ENCODE measurements at regions not wholly inside any gene's neighbourhood (a gene's known extent, or its start where the extent isn't known, plus 50 kb on each side); places are given as distances from the start of the nearest gene placed in this dataset.

DNA sequence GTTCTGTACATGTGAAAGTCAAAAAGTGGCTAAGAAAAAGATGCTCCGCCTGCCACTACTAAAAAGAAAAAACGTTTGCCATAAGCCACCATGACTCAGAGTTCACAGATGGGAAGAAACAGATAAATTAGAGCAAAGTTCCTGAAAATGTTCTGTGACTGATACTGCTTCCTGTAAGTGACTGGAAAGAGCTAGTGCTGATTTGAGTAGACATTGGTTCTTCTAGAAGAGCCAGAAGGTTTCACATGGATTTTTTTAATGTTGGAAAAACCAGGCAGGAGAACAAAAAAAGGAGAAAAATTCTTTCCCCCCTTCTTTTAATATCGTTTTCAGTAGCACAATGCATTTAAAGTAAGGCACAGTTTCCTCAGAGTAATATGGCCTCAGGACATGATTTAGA, 221.4 kb downstream of the HLX start:
- H3K4me1 ChIP-seq (ENCODE audit: insufficient read depth, low read length): peaks cover 8% of the 10 kb centered on the region
- peaks cover 35% of the 10 kb centered on the region for H3K4me1 Mint-ChIP-seq (ENCODE audit: low read depth, unreplicated experiment)
- no peak overlapping the region for H3K4me3 ChIP-seq (ENCODE audit: insufficient read depth, low read depth, low read length)
- H3K9me3 ChIP-seq (ENCODE audit: insufficient read depth, low read depth, low read length): peaks cover 7% of the 10 kb centered on the region
- peaks cover 8% of the 10 kb centered on the region for H3K36me3 Mint-ChIP-seq (ENCODE audit: low read depth, unreplicated experiment)
- peak overlapping the region; percentile 29 for H3K27ac Mint-ChIP-seq (ENCODE audit: unreplicated experiment)
- no peak overlapping the region for H2AFZ ChIP-seq (ENCODE audit: low read depth, low read length)
- no peaks in the 10 kb centered on the region for H3K27me3 ChIP-seq (ENCODE audit: insufficient read depth, low read length)
- peaks cover 22% of the 10 kb centered on the region for H3K9me3 Mint-ChIP-seq (ENCODE audit: unreplicated experiment)
- no peaks in the 10 kb centered on the region for H3K36me3 ChIP-seq (ENCODE audit: insufficient read depth, low read length)
- no peak for TF ChIP-seq EZH2 (IDR thresholded peaks at IDR 0.05; ENCODE audit: insufficient read depth, low read length)
- TF ChIP-seq, protein P1, sequence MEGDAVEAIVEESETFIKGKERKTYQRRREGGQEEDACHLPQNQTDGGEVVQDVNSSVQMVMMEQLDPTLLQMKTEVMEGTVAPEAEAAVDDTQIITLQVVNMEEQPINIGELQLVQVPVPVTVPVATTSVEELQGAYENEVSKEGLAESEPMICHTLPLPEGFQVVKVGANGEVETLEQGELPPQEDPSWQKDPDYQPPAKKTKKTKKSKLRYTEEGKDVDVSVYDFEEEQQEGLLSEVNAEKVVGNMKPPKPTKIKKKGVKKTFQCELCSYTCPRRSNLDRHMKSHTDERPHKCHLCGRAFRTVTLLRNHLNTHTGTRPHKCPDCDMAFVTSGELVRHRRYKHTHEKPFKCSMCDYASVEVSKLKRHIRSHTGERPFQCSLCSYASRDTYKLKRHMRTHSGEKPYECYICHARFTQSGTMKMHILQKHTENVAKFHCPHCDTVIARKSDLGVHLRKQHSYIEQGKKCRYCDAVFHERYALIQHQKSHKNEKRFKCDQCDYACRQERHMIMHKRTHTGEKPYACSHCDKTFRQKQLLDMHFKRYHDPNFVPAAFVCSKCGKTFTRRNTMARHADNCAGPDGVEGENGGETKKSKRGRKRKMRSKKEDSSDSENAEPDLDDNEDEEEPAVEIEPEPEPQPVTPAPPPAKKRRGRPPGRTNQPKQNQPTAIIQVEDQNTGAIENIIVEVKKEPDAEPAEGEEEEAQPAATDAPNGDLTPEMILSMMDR (IDR thresholded peaks at IDR 0.05; ENCODE audit: insufficient read depth, low read depth, low read length): no peak
- H3K27ac ChIP-seq (ENCODE audit: low read depth, low read length): no peak overlapping the region
- peak; percentile 34 for FAIRE-seq
- no peaks in the 10 kb centered on the region for H4K20me1 ChIP-seq (ENCODE audit: insufficient read depth, low read length)
- H3K4me2 ChIP-seq (ENCODE audit: low read length): no peak overlapping the region
- H3K9ac ChIP-seq (ENCODE audit: low read length): no peak overlapping the region
- peaks cover 3% of the 10 kb centered on the region for H3K27me3 Mint-ChIP-seq (ENCODE audit: low read depth, unreplicated experiment)
- no peak overlapping the region for H3K4me3 Mint-ChIP-seq (ENCODE audit: unreplicated experiment)
- H3K79me2 ChIP-seq (ENCODE audit: insufficient read depth, low read length): no peaks in the 10 kb centered on the region
- DNase-seq (ENCODE audit: low read depth): peak; percentile 90

DNA sequence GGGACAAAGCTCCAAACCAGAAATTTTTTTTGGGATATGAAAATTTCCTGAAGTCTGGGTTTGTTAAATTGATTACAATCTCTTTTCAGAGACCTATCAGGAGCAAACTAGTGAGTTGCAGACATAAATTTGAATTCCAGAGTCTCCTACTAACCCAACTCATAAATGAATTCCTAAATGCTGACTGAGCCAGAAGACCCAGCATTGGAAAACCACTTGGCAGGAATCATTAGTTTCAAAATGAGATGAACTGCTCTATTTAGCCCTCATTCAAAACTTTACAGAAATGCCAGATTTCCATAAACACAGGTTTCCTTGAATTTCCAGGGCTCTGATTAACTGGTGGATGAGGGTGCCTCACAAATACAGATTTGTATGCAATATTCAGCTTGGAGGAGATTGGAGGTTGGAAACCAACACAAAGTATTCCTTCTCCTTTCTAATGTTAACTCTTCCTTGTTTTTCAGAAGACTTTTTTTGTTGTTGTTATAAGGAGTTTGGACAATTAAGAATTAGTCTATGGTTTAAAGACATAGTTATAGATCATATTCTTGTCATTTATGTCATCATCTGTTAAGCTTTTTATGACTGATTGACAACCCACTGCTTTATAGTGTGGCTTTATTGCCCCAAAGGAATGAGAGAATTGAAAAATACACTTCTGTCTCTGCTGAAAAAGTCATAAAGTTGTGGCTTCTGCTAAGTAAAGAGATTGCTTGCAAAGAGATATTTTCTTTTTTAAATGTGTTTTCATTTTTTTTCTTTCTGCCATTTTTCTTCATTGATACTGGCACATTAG, 222.8 kb downstream of the HLX start:
- Histone ChIP-seq H3K36me3 (ENCODE audit: insufficient read depth, low read length) (no peaks in the 10 kb centered on the region), H3K4me3 (ENCODE audit: insufficient read depth, low read depth, low read length) (no peak overlapping the region), H3K4me1 (ENCODE audit: insufficient read depth, low read length) (peaks cover 8% of the 10 kb centered on the region), H3K79me2 (ENCODE audit: insufficient read depth, low read length) (no peaks in the 10 kb centered on the region), H3K27me3 (ENCODE audit: insufficient read depth, low read length) (no peaks in the 10 kb centered on the region), H3K27ac (ENCODE audit: low read depth, low read length) (no peak overlapping the region), H3K9ac (ENCODE audit: low read length) (no peak overlapping the region), H3K4me2 (ENCODE audit: low read length) (no peak overlapping the region), H3K9me3 (ENCODE audit: insufficient read depth, low read depth, low read length) (peaks cover 7% of the 10 kb centered on the region), H4K20me1 (ENCODE audit: insufficient read depth, low read length) (no peaks in the 10 kb centered on the region), H2AFZ (ENCODE audit: low read depth, low read length) (no peak overlapping the region)
- Mint-ChIP-seq H3K9me3 (ENCODE audit: unreplicated experiment) (peaks cover 25% of the 10 kb centered on the region), H3K4me3 (ENCODE audit: unreplicated experiment) (no peak overlapping the region), H3K27me3 (ENCODE audit: low read depth, unreplicated experiment) (peaks cover 3% of the 10 kb centered on the region), H3K36me3 (ENCODE audit: low read depth, unreplicated experiment) (peaks cover 8% of the 10 kb centered on the region), H3K4me1 (ENCODE audit: low read depth, unreplicated experiment) (peaks cover 30% of the 10 kb centered on the region), H3K27ac (ENCODE audit: unreplicated experiment) (peak overlapping the region; percentile 30)
- FAIRE-seq: peak; percentile 78
- TF ChIP-seq EZH2 (IDR thresholded peaks at IDR 0.05; ENCODE audit: insufficient read depth, low read length): no peak
- TF ChIP-seq, protein P1 (IDR thresholded peaks at IDR 0.05; ENCODE audit: insufficient read depth, low read depth, low read length): no peak
- peak; percentile 87 for DNase-seq (ENCODE audit: low read depth)

DNA sequence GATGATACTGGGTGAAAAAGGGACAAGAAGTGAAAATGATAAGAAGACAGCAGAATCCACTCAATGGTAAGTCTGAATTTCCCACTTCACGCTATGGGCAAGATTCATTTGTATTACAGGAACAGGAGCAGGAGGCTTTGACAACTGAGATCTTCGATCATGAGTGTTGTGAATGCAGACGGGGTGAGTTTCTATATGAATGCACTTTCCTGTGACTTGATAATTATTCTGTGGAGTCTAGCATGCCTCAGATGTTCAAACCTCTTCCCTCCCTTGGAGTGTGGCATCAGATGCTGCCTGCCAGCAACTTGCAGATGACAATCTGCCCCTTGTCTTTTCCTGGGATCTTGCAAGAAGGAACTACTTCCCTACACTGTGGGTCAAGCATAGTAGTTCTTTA, 225.4 kb downstream of the HLX start:
- Mint-ChIP-seq H3K27ac (ENCODE audit: unreplicated experiment) (no peak overlapping the region), H3K4me3 (ENCODE audit: unreplicated experiment) (no peak overlapping the region), H3K4me1 (ENCODE audit: low read depth, unreplicated experiment) (peaks cover 19% of the 10 kb centered on the region), H3K27me3 (ENCODE audit: low read depth, unreplicated experiment) (peaks cover 3% of the 10 kb centered on the region), H3K9me3 (ENCODE audit: unreplicated experiment) (peaks cover 12% of the 10 kb centered on the region), H3K36me3 (ENCODE audit: low read depth, unreplicated experiment) (no peaks in the 10 kb centered on the region)
- Histone ChIP-seq H3K4me2 (ENCODE audit: low read length) (no peak overlapping the region), H3K4me3 (ENCODE audit: insufficient read depth, low read depth, low read length) (no peak overlapping the region), H3K36me3 (ENCODE audit: insufficient read depth, low read length) (no peaks in the 10 kb centered on the region), H3K9me3 (ENCODE audit: insufficient read depth, low read depth, low read length) (no peaks in the 10 kb centered on the region), H2AFZ (ENCODE audit: low read depth, low read length) (no peak overlapping the region), H3K27me3 (ENCODE audit: insufficient read depth, low read length) (no peaks in the 10 kb centered on the region), H3K79me2 (ENCODE audit: insufficient read depth, low read length) (no peaks in the 10 kb centered on the region), H4K20me1 (ENCODE audit: insufficient read depth, low read length) (no peaks in the 10 kb centered on the region), H3K4me1 (ENCODE audit: insufficient read depth, low read length) (peaks cover 3% of the 10 kb centered on the region), H3K9ac (ENCODE audit: low read length) (no peak overlapping the region), H3K27ac (ENCODE audit: low read depth, low read length) (no peak overlapping the region)
- TF ChIP-seq EZH2 (IDR thresholded peaks at IDR 0.05; ENCODE audit: insufficient read depth, low read length): no peak
- TF ChIP-seq, protein P1 (IDR thresholded peaks at IDR 0.05; ENCODE audit: insufficient read depth, low read depth, low read length): no peak
- FAIRE-seq: no peak
- DNase-seq (ENCODE audit: low read depth): no peak

Measured in astrocyte (in vitro differentiated cells and primary cell).